ENCODE measurements at regions not wholly inside any gene's neighbourhood (a gene's known extent, or its start where the extent isn't known, plus 50 kb on each side); places are given as distances from the start of the nearest gene placed in this dataset.

DNA sequence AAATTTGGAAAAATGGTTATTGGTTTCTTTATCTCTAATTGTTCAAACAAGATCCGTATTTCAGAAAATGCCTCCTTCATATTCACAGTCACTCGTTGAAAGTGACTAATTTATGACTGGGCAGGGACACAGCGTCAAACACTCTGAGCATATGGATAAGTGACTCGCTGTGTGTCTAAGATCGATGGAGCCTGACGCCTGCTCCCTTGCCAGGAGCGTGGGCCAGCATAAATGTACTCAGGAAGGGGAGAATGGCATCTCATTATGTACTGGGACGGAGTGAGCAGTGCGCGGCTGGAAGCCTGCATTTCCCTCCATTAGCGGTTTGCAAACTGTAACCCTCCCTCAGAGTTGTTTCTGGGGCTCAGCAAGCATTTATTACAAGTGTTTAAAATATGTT lies 79.8 kb upstream of the CAST start:
- ChIA-PET CTCF (interaction anchor here (2.6 kb wide), 1 partner anchor 19 kb away, joined by 12 read pairs; no protein-coding TSS in a partner anchor), POLR2A (no interaction called here)
- ATAC-seq (no peak; a peak in 1 of 6 replicates), DNase-seq (ENCODE audit: low read depth in 1 of 2, low spot score in 1 of 2) (no peak), FAIRE-seq (no peak)
- H3K4me3 ChIP-seq = no peak overlapping the region
- H3K4me1 ChIP-seq = peaks cover 14% of the 10 kb centered on the region; the same call in 1 of the 3 replicates
- peak overlapping the region in 1 of 2 experiments; percentile 65; a peak in 1 of 6 replicates for H3K27ac ChIP-seq
- H3K4me2 ChIP-seq = peak overlapping the region; percentile 42
- H3K9me3 ChIP-seq = no peaks in the 10 kb centered on the region
- TF ChIP-seq MAZ (IDR thresholded peaks at IDR 0.05; ENCODE audit: borderline replicate concordance, low read depth, low read length) (no peak), KDM5A (IDR thresholded peaks at IDR 0.05) (no peak)
- 45% methylated on average over 11 of the region's 11 CpGs for WGBS (ENCODE audit: missing lambda C conversion rate)

DNA sequence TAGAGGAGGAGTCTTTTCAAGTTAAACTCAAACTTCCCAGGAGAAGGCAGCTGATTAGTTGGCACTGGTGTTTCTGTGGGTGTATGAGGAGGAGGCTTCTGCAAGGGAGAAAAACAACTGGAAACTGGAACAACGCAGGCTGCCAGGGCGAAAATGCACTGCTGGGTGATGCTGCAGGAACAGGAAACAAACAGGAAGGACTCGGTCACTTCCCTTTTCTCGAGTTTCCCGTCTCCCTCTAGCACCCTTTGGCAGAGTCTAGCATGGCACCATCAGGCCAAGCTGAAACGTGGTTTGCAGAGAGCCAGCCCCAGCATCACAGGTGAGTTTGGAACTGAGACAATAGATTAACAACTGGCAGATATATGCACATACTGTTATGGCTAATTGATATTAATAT lies 77.5 kb upstream of the CAST start:
- FAIRE-seq (no peak), ATAC-seq (no peak), DNase-seq (ENCODE audit: low read depth in 1 of 2, low spot score in 1 of 2) (no peak)
- no peak overlapping the region for H3K4me3 ChIP-seq
- TF ChIP-seq TP53 (CRISPR knock-in tag; IDR thresholded peaks at IDR 0.05) = no peak
- no peak for TF ChIP-seq CBX8 (IDR thresholded peaks at IDR 0.05)
- TF ChIP-seq KDM1A (IDR thresholded peaks at IDR 0.05; ENCODE audit: low read depth) = no peak
- TF ChIP-seq PHF8 (IDR thresholded peaks at IDR 0.05; ENCODE audit: borderline replicate concordance, low read depth) = no peak
- no peak for TF ChIP-seq FOSB (CRISPR knock-in tag; IDR thresholded peaks at IDR 0.05)
- no peak for TF ChIP-seq CHD2 (IDR thresholded peaks at IDR 0.05; ENCODE audit: low read length, partially characterized antibody)
- TF ChIP-seq EHMT2 (IDR thresholded peaks at IDR 0.05; ENCODE audit: low read depth) = no peak
- TF ChIP-seq NFE2L2 (conservative IDR thresholded peaks at IDR 0.05; ENCODE audit: low read length) = no peak
- ChIA-PET CTCF (interaction anchor here (0.9 to 6.2 kb wide), 3 partner anchors 17 to 240 kb away, joined by 3 to 28 read pairs (median 18); no protein-coding TSS in a partner anchor), POLR2A (no interaction called here)
- 64% methylated on average over 6 of the region's 6 CpGs for WGBS (ENCODE audit: missing lambda C conversion rate)
- H3K4me1 ChIP-seq = peaks cover 9% of the 10 kb centered on the region; the same call in 1 of the 3 replicates
- H3K4me2 ChIP-seq = no peak overlapping the region
- H3K27ac ChIP-seq = peak overlapping the region in 1 of 2 experiments; percentile 23; a peak in 1 of 6 replicates
- H3K9me3 ChIP-seq = no peaks in the 10 kb centered on the region

DNA sequence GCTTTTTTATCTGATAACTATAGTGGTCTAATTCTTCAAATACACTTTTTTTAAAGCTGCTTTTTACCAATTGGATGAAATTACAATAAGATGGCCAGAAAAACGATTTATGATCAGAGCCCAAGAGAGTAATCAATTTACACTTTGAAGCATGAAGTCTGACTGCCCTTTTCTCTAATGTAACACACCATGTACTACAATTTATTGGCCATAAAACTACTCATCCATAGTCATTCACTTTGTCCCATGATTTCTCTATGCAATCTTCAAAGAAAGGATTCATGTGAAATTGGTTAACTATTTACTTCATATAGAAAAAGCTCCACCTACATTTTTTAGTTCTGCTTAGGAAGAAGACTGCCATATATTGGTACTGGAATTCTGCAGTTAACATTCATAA lies 73.6 kb upstream of the CAST start:
- ChIA-PET CTCF (interaction anchor here (1.3 to 6.2 kb wide), 2 partner anchors 13 to 206 kb away, joined by 3 to 28 read pairs; no protein-coding TSS in a partner anchor), POLR2A (no interaction called here)
- FAIRE-seq = no peak
- TF ChIP-seq, protein P1, sequence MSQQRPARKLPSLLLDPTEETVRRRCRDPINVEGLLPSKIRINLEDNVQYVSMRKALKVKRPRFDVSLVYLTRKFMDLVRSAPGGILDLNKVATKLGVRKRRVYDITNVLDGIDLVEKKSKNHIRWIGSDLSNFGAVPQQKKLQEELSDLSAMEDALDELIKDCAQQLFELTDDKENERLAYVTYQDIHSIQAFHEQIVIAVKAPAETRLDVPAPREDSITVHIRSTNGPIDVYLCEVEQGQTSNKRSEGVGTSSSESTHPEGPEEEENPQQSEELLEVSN (IDR thresholded peaks at IDR 0.05; ENCODE audit: borderline replicate concordance, low read depth) = no peak
- TF ChIP-seq CHD2 (IDR thresholded peaks at IDR 0.05; ENCODE audit: low read length, partially characterized antibody) (no peak), MAFK (IDR thresholded peaks at IDR 0.05; ENCODE audit: partially characterized antibody) (no peak), RFX5 (IDR thresholded peaks at IDR 0.05) (no peak), CHD4 (IDR thresholded peaks at IDR 0.05; ENCODE audit: borderline replicate concordance) (no peak), BHLHE40 (IDR thresholded peaks at IDR 0.05; ENCODE audit: low read depth, low read length) (no peak), RNF2 (IDR thresholded peaks at IDR 0.05; ENCODE audit: borderline replicate concordance, low read depth) (no peak), SREBF2 (IDR thresholded peaks at IDR 0.05) (no peak)
- no peak overlapping the region for H3K4me2 ChIP-seq
- no peak for ATAC-seq
- WGBS (ENCODE audit: missing lambda C conversion rate) = 24% methylated on average over 1 of the region's 1 CpG
- no peak overlapping the region for H3K4me3 ChIP-seq
- H3K9me3 ChIP-seq = no peaks in the 10 kb centered on the region
- H3K27ac ChIP-seq = no peak overlapping the region
- DNase-seq (ENCODE audit: low read depth in 1 of 2, low spot score in 1 of 2) = no peak
- H3K4me1 ChIP-seq = peaks cover 14% of the 10 kb centered on the region; the same call in 2 of the 3 replicates

DNA sequence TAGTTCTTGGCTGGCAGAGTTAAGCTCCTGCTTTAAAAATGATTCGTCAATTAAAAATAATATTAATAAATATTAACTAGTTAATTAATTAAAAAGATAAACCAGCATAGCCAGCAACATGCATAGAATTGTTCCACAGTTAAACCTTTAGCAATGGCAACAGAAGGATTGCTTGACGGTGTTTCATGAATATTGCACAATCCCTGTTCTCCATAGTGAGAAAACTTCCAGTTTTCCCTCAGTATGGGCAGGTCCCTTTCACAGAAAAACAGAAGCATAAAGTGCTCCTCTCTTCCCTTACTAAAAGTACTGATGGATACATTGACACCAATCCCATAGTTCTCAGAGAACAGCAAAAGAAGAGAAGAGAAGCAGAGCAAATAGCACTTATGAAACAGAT lies 71.4 kb upstream of the CAST start:
- H3K4me2 ChIP-seq = peak overlapping the region; percentile 15; the same call in 2 of the 3 replicates
- ATAC-seq = no peak
- ChIA-PET POLR2A (no interaction called here), CTCF (interaction anchor here (2.9 kb wide), 1 partner anchor 11 kb away, joined by 23 read pairs; no protein-coding TSS in a partner anchor)
- H3K9me3 ChIP-seq = no peaks in the 10 kb centered on the region
- TF ChIP-seq CHD4 (IDR thresholded peaks at IDR 0.05; ENCODE audit: borderline replicate concordance) (no peak), CEBPB (IDR thresholded peaks at IDR 0.05) (peak; percentile 75 to 81; a peak in 3 of 4 replicates)
- 76% methylated on average over 2 of the region's 2 CpGs for WGBS (ENCODE audit: missing lambda C conversion rate)
- no peak for DNase-seq (ENCODE audit: low read depth in 1 of 2, low spot score in 1 of 2)
- H3K27ac ChIP-seq = no peak overlapping the region
- no peak overlapping the region for H3K4me3 ChIP-seq
- no peak for FAIRE-seq
- peaks cover 14% of the 10 kb centered on the region; the same call in 2 of the 3 replicates for H3K4me1 ChIP-seq
